ENCODE measurements at regions not wholly inside any gene's neighbourhood (a gene's known extent, or its start where the extent isn't known, plus 50 kb on each side); places are given as distances from the start of the nearest gene placed in this dataset.
"Not testable (repeated sequence)": the region's sequence is repeated elsewhere in the genome, so short reads cannot be mapped to it uniquely, and the experiment has no call there.

- TF ChIP-seq EZH2 (IDR thresholded peaks at IDR 0.05; ENCODE audit: insufficient read depth, low read length); CTCF (IDR thresholded peaks at IDR 0.05; ENCODE audit: insufficient read depth, low read depth, low read length): not testable (repeated sequence)
Observed at GRCh38 chr4:123004079-123004478, 81.7 kb upstream of the NUDT6 start.

Measured in astrocyte (in vitro differentiated cells and primary cell).